K562 (cell line): ENCODE measurements at regions not wholly inside any gene's neighbourhood (a gene's known extent, or its start where the extent isn't known, plus 50 kb on each side); places are given as distances from the start of the nearest gene placed in this dataset.

Source experiments
- ARHGAP35 ChIP-seq: fragments of 450-650 bp; IDR thresholded peaks from 2 replicates; pipeline ENCODE4 v1.6.1; 2018; ENCODE audit not compliant: partially characterized antibody
- FOXM1 ChIP-seq, 2 experiments: fragments of 450-650 bp in 1 of 2; sonication (generic) in 1 of 2; formaldehyde crosslinking in 1 of 2; IDR thresholded peaks; 2 replicates each; pipeline versions ENCODE4 v1.6.1 to v1.9.0; 2017 to 2022; ENCODE audit warnings: low read depth in 2 of 2, mild to moderate bottlenecking in 2 of 2, missing genetic modification reagents in 1 of 2, moderate library complexity in 1 of 2
- GATA2 ChIP-seq: sonication (generic); formaldehyde crosslinking; IDR thresholded peaks from 2 replicates; pipeline ENCODE4 v1.4.0; 2020; ENCODE audit warnings: mild to moderate bottlenecking, missing genetic modification reagents
- HDAC3 ChIP-seq: fragments of 450-650 bp; IDR thresholded peaks from 2 replicates; pipeline ENCODE4 v1.6.1; 2018; ENCODE audit warnings: borderline replicate concordance, mild to moderate bottlenecking, moderate library complexity; ENCODE audit not compliant: partially characterized antibody
- HES1 ChIP-seq: fragments of 450-650 bp; IDR thresholded peaks from 2 replicates; pipeline ENCODE4 v1.6.1; 2016; ENCODE audit warnings: low read depth, mild to moderate bottlenecking, moderate library complexity
- MTA1 ChIP-seq: fragments of 450-650 bp; IDR thresholded peaks from 2 replicates; pipeline ENCODE4 v1.6.1; 2017; ENCODE audit warnings: borderline replicate concordance
- MXD1 ChIP-seq: fragments of 250-450 bp; sonication (Bioruptor Pico); IDR thresholded peaks from 2 replicates; pipeline ENCODE4 v1.8.0; 2021; ENCODE audit warnings: borderline replicate concordance, mild to moderate bottlenecking, moderate library complexity; ENCODE audit not compliant: poor library complexity, severe bottlenecking
- NR2C2 ChIP-seq, 2 experiments: fragments of 200-800 bp in 1 of 2; sonication (Bioruptor generic) in 1 of 2; sonication (generic) in 1 of 2; formaldehyde crosslinking in 1 of 2; IDR thresholded peaks; 2 replicates each; pipeline versions ENCODE4 v1.6.1 to v1.8.0; 2016 to 2022; ENCODE audit warnings: mild to moderate bottlenecking in 1 of 2, missing compliant biosample characterization in 1 of 2, missing genetic modification characterization in 1 of 2, missing genetic modification reagents in 1 of 2
- PTRF ChIP-seq: fragments of 450-650 bp; IDR thresholded peaks from 2 replicates; pipeline ENCODE4 v1.6.1; 2016; ENCODE audit warnings: mild to moderate bottlenecking, missing genetic modification characterization, missing compliant biosample characterization
- RCOR1 ChIP-seq, 2 experiments: IDR thresholded peaks; 2 replicates each; pipeline ENCODE4 v1.6.1; 2012; ENCODE audit warnings: low read depth in 2 of 2, low read length in 2 of 2, borderline replicate concordance in 1 of 2, improper control_type of control experiment in 1 of 2
- REST ChIP-seq, 2 experiments: fragments of 450-650 bp; formaldehyde crosslinking in 1 of 2; IDR thresholded peaks; 2 replicates each; pipeline versions ENCODE4 v1.4.0 to v1.6.1; 2014 to 2020; ENCODE audit warnings: mild to moderate bottlenecking in 2 of 2, borderline replicate concordance in 1 of 2, low read depth in 1 of 2
- SPI1 ChIP-seq: IDR thresholded peaks from 2 replicates; pipeline ENCODE4 v1.6.1; 2011; ENCODE audit warnings: low read depth, low read length, control low read depth, borderline replicate concordance
- ZBTB33 ChIP-seq: sonication (generic); formaldehyde crosslinking; IDR thresholded peaks from 2 replicates; pipeline ENCODE4 v1.8.1; 2023; ENCODE audit warnings: mild to moderate bottlenecking, missing genetic modification reagents
- ZSCAN32 ChIP-seq: fragments of 450-650 bp; formaldehyde crosslinking; IDR thresholded peaks from 2 replicates; pipeline ENCODE4 v1.4.0; 2020; ENCODE audit warnings: mild to moderate bottlenecking, moderate library complexity

- no peak for TF ChIP-seq ZBTB33 (CRISPR knock-in tag)
- TF ChIP-seq MXD1, result no peak
- TF ChIP-seq PTRF (tag), result no peak
- TF ChIP-seq FOXM1 (IDR thresholded peaks at IDR 0.05; ENCODE audit: low read depth), result no peak
- no peak for TF ChIP-seq FOXM1 (CRISPR knock-in tag; IDR thresholded peaks at IDR 0.05; ENCODE audit: low read depth)
- no peak for TF ChIP-seq REST (IDR thresholded peaks at IDR 0.05; ENCODE audit: borderline replicate concordance)
- no peak for TF ChIP-seq REST (CRISPR knock-in tag; IDR thresholded peaks at IDR 0.05; ENCODE audit: low read depth)
- no peak for TF ChIP-seq GATA2
- TF ChIP-seq HES1, result no peak
- no peak for TF ChIP-seq NR2C2 (CRISPR knock-in tag; IDR thresholded peaks at IDR 0.05)
- TF ChIP-seq NR2C2 (tag; IDR thresholded peaks at IDR 0.05), result no peak
- no peak for TF ChIP-seq ZSCAN32 (CRISPR knock-in tag)
- TF ChIP-seq SPI1, result no peak
- peak in 1 of 2 experiments; percentile 20; a peak in 1 of 4 replicates for TF ChIP-seq RCOR1 (IDR thresholded peaks at IDR 0.05; ENCODE audit: borderline replicate concordance in 1 of 2, low read depth in 2 of 2, low read length in 2 of 2)
- no peak for TF ChIP-seq ARHGAP35
- TF ChIP-seq HDAC3, result no peak
- no peak for TF ChIP-seq MTA1
These were observed 148.4 kb upstream of the SFRP2 start (continued) for GRCh38 chr4:153937289-153937688.
